Liver (tissue), 8 donors: ENCODE measurements at regions not wholly inside any gene's neighbourhood (a gene's known extent, or its start where the extent isn't known, plus 50 kb on each side); places are given as distances from the start of the nearest gene placed in this dataset.

Source experiments
- DNase-seq: peaks from one replicate; pipeline ENCODE4 v3.0.0-alpha.2; 2017; ENCODE audit warnings: low spot score
- H3K27ac ChIP-seq, 2 donors: one replicate each; pipeline ENCODE4 v1.7.0; 2013; ENCODE audit warnings: inconsistent platforms in 2 of 2, low read length in 2 of 2, control low read depth in 1 of 2, low read depth in 1 of 2, mild to moderate bottlenecking in 1 of 2
- H3K27me3 ChIP-seq, 4 donors: one replicate each; pipeline versions ENCODE4 v1.6.1 to v1.7.0; 2013; ENCODE audit warnings: low read length in 3 of 4, inconsistent platforms in 1 of 4, mild to moderate bottlenecking in 1 of 4, moderate library complexity in 1 of 4; ENCODE audit not compliant: control insufficient read depth in 4 of 4, insufficient read depth in 4 of 4
- H3K36me3 ChIP-seq, 4 donors: one replicate each; pipeline versions ENCODE4 v1.6.1 to v1.7.0; 2013; ENCODE audit warnings: low read length in 3 of 4, mild to moderate bottlenecking in 3 of 4, low read depth in 1 of 4, moderate library complexity in 1 of 4; ENCODE audit not compliant: control insufficient read depth in 4 of 4, insufficient read depth in 3 of 4
- H3K4me1 ChIP-seq, 4 donors: one replicate each; pipeline versions ENCODE4 v1.6.1 to v1.7.0; 2013; ENCODE audit warnings: low read length in 3 of 4, mild to moderate bottlenecking in 3 of 4, moderate library complexity in 1 of 4; ENCODE audit not compliant: control insufficient read depth in 4 of 4, insufficient read depth in 4 of 4
- H3K4me3 ChIP-seq, 3 donors: one replicate each; pipeline versions ENCODE4 v1.6.1 to v1.7.0; 2013; ENCODE audit warnings: low read length in 3 of 3, control low read depth in 1 of 3, low read depth in 1 of 3, mild to moderate bottlenecking in 1 of 3
- H3K9ac ChIP-seq, 2 donors: one replicate each; pipeline ENCODE4 v1.7.0; 2013; ENCODE audit warnings: low read length in 2 of 2, mild to moderate bottlenecking in 2 of 2, moderate library complexity in 2 of 2, control low read depth in 1 of 2, low read depth in 1 of 2
- H3K9me3 ChIP-seq, 4 donors: one replicate each; pipeline versions ENCODE4 v1.6.1 to v1.7.0; 2013; ENCODE audit warnings: low read length in 3 of 4; ENCODE audit not compliant: control insufficient read depth in 4 of 4
- ATF3 ChIP-seq: IDR thresholded peaks from 2 replicates; pipeline ENCODE4 v1.6.1; 2016; ENCODE audit warnings: antibody characterized with exemption
- CTCF ChIP-seq: fragments of 150-350 bp; IDR thresholded peaks from 2 replicates; pipeline ENCODE4 v1.5.1; 2017; ENCODE audit warnings: improper control_type of control experiment, low read depth, low read length; ENCODE audit not compliant: missing input control
- EGR1 ChIP-seq, 2 donors: IDR thresholded peaks; 2 replicates each; pipeline ENCODE4 v1.6.1; 2016 to 2018; ENCODE audit warnings: antibody characterized with exemption in 2 of 2, low read depth in 2 of 2
- FOXA1 ChIP-seq: IDR thresholded peaks from 2 replicates; pipeline ENCODE4 v1.6.1; 2016; ENCODE audit warnings: antibody characterized with exemption
- FOXA2 ChIP-seq: IDR thresholded peaks from 2 replicates; pipeline ENCODE4 v1.6.1; 2016; ENCODE audit warnings: antibody characterized with exemption
- GABPA ChIP-seq, 2 donors: IDR thresholded peaks in 1 of 2; conservative IDR thresholded peaks in 1 of 2; 2 replicates each; pipeline ENCODE4 v1.6.1; 2016; ENCODE audit warnings: antibody characterized with exemption in 2 of 2, mild to moderate bottlenecking in 1 of 2, moderate library complexity in 1 of 2
- HNF4A ChIP-seq, 2 donors: conservative IDR thresholded peaks; 2 replicates each; pipeline ENCODE4 v1.6.1; 2016; ENCODE audit warnings: antibody characterized with exemption in 2 of 2, mild to moderate bottlenecking in 2 of 2
- HNF4G ChIP-seq: IDR thresholded peaks from 2 replicates; pipeline ENCODE4 v1.6.1; 2016; ENCODE audit warnings: antibody characterized with exemption
- JUND ChIP-seq, 2 donors: IDR thresholded peaks; 2 replicates each; pipeline ENCODE4 v1.6.1; 2016; ENCODE audit warnings: antibody characterized with exemption in 2 of 2
- MAX ChIP-seq: IDR thresholded peaks from 2 replicates; pipeline ENCODE4 v1.6.1; 2016; ENCODE audit warnings: antibody characterized with exemption
- NR2F2 ChIP-seq: IDR thresholded peaks from 2 replicates; pipeline ENCODE4 v1.6.1; 2016; ENCODE audit warnings: antibody characterized with exemption
- RAD21 ChIP-seq, 2 donors: IDR thresholded peaks; 2 replicates each; pipeline ENCODE4 v1.6.1; 2016; ENCODE audit warnings: antibody characterized with exemption in 2 of 2, mild to moderate bottlenecking in 2 of 2
- REST ChIP-seq: IDR thresholded peaks from 2 replicates; pipeline ENCODE4 v1.6.1; 2016; ENCODE audit warnings: antibody characterized with exemption, mild to moderate bottlenecking
- RXRA ChIP-seq, 2 donors: IDR thresholded peaks; 2 replicates each; pipeline ENCODE4 v1.6.1; 2017 to 2018; ENCODE audit warnings: antibody characterized with exemption in 2 of 2, mild to moderate bottlenecking in 1 of 2
- SP1 ChIP-seq: IDR thresholded peaks from 2 replicates; pipeline ENCODE4 v1.6.1; 2018; ENCODE audit warnings: antibody characterized with exemption, mild to moderate bottlenecking
- TAF1 ChIP-seq: conservative IDR thresholded peaks from 2 replicates; pipeline ENCODE4 v1.6.1; 2016; ENCODE audit warnings: antibody characterized with exemption, mild to moderate bottlenecking
- YY1 ChIP-seq: IDR thresholded peaks from 2 replicates; pipeline ENCODE4 v1.6.1; 2016; ENCODE audit warnings: antibody characterized with exemption, mild to moderate bottlenecking
- ZBTB33 ChIP-seq: IDR thresholded peaks from 2 replicates; pipeline ENCODE4 v1.6.1; 2016; ENCODE audit warnings: antibody characterized with exemption
- WGBS: extraction: QIAGEN DNeasy Blood & Tissue Kit; methylation state at CpG from one replicate; pipeline ENCODE4 v1.1.7; 2013; 5-methylcytosine and 5-hydroxymethylcytosine counted together
- donor health status: healthy.
- donor health status: healthy.
- donor health status: healthy.
- donor health status: healthy.
- donor health status: healthy.

- TF ChIP-seq CTCF: no peak
- no peak for TF ChIP-seq HNF4G
- TF ChIP-seq FOXA1: no peak
- no peak for TF ChIP-seq FOXA2
- TF ChIP-seq ATF3: no peak
- no peaks in the 10 kb centered on the region for H3K36me3 ChIP-seq
- H3K27me3 ChIP-seq: no peaks in the 10 kb centered on the region
- H3K9me3 ChIP-seq: no peaks in the 10 kb centered on the region
- DNase-seq: no peak
- H3K9ac ChIP-seq: no peak overlapping the region
- H3K4me1 ChIP-seq: no peaks in the 10 kb centered on the region
- H3K4me3 ChIP-seq: no peak overlapping the region
- no peak overlapping the region for H3K27ac ChIP-seq
- 70% methylated on average over 7 of the region's 7 CpGs for WGBS
These were observed 1098.7 kb downstream of the BCL11B start for GRCh38 chr14:98173305-98173704.

GRCh38 chr14:98174041-98174440 is 1098.0 kb downstream of the BCL11B start:
- H3K9ac ChIP-seq: no peak overlapping the region
- WGBS: 81% methylated on average over 2 of the region's 2 CpGs
- no peak overlapping the region for H3K27ac ChIP-seq
- no peaks in the 10 kb centered on the region for H3K9me3 ChIP-seq
- no peak for DNase-seq
- TF ChIP-seq HNF4G (no peak), RAD21 (IDR thresholded peaks at IDR 0.05) (no peak), SP1 (no peak)
- H3K4me1 ChIP-seq: no peaks in the 10 kb centered on the region
- no peaks in the 10 kb centered on the region for H3K27me3 ChIP-seq
- no peak overlapping the region for H3K4me3 ChIP-seq
- no peaks in the 10 kb centered on the region for H3K36me3 ChIP-seq

GRCh38 chr14:98175436-98175835 is 1096.6 kb downstream of the BCL11B start:
- H3K4me1 ChIP-seq: no peaks in the 10 kb centered on the region
- H3K9ac ChIP-seq: no peak overlapping the region
- no peak for DNase-seq
- H3K9me3 ChIP-seq: no peaks in the 10 kb centered on the region
- H3K36me3 ChIP-seq: no peaks in the 10 kb centered on the region
- 95% methylated on average over 4 of the region's 4 CpGs for WGBS
- H3K27me3 ChIP-seq: no peaks in the 10 kb centered on the region
- no peak overlapping the region for H3K4me3 ChIP-seq
- TF ChIP-seq RXRA (IDR thresholded peaks at IDR 0.05): no peak
- TF ChIP-seq FOXA1: no peak
- no peak for TF ChIP-seq NR2F2
- TF ChIP-seq TAF1: no peak
- TF ChIP-seq REST: no peak
- TF ChIP-seq JUND (IDR thresholded peaks at IDR 0.05): no peak
- TF ChIP-seq ATF3: no peak
- no peak for TF ChIP-seq GABPA (IDR thresholded peaks at IDR 0.05 in 1 of 2, conservative IDR thresholded peaks at IDR 0.05 in 1 of 2)
- no peak for TF ChIP-seq FOXA2
- TF ChIP-seq SP1: no peak
- TF ChIP-seq ZBTB33: no peak
- TF ChIP-seq MAX: no peak
- no peak for TF ChIP-seq HNF4A (conservative IDR thresholded peaks at IDR 0.05)
- no peak for TF ChIP-seq RAD21 (IDR thresholded peaks at IDR 0.05)
- no peak for TF ChIP-seq CTCF
- no peak for TF ChIP-seq HNF4G
- no peak for TF ChIP-seq EGR1 (IDR thresholded peaks at IDR 0.05; ENCODE audit: low read depth in 2 of 2)
- TF ChIP-seq YY1: no peak
- H3K27ac ChIP-seq: no peak overlapping the region
